Stimulated activated CD4-positive, alpha-beta T cell treated with anti-CD3 and anti-CD28 coated beads, TNF-alpha, amount 100 ng/mL, for 48 hours (primary cell): ENCODE measurements at regions not wholly inside any gene's neighbourhood (a gene's known extent, or its start where the extent isn't known, plus 50 kb on each side); places are given as distances from the start of the nearest gene placed in this dataset.

Experiments
- DNase-seq, 3 donors: peaks; one replicate each; pipeline ENCODE4 v3.0.0-alpha.2; 2020; ENCODE audit warnings: low read depth in 3 of 3

DNA sequence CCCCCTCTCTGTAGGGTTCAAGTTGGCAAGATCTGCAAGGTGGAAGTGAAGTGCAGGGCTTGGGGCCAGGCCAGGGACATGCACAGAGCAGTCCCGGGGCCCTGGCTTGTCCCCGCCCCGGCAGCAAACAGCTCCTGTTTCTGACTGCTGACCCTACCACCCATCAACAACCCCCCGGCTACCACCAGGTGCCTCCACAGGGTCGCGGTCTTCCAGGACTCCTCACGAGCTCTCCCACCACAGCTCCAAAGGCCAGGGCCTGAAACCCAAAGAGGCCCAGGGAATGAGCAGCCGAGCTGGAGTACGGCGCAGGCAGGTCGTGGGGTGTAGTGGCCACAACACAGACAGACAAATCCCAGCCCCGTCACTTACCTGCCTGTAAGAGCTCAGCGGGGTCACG is 121.3 kb upstream of the SMAD3 start:
- no peak for DNase-seq

DNA sequence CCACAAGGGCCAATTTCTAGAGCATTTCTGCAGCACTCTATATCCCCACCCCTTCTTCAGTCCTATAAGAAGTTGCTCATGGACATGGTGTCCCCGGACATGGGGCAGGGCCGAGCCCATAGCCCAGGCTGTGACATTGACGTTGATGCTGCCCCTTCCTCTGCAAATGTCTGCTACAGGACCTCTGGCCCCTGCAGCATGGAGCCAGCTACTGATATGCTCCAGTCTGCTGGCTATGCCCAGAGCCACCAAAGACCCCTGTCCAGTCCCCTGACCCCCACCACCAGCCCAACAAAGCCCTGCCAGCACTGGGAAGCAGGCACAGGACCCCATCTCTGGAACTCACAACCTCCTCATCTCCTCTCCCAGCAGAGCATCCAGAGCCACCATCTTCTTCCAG is 120.1 kb upstream of the SMAD3 start:
- DNase-seq, result no peak

DNA sequence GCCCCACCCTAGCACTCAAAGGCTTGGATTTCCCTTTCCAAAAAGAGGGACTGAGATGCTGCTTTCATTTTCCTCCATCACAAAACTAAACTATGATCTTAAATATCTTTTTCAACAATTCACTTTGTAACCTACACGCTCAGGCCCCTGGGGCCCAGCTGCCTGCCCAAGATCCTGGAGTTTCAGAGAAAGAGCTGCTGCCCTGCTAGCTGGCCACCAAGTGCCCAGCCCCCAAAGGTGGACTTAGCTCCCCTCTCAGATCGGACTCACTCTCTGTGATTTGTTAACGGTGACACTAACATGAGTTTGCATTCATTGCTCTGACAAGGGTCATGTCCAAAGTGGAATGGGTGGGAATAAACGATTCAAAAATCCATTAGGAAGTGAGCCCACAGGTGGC is 119.6 kb upstream of the SMAD3 start:
- no peak for DNase-seq

DNA sequence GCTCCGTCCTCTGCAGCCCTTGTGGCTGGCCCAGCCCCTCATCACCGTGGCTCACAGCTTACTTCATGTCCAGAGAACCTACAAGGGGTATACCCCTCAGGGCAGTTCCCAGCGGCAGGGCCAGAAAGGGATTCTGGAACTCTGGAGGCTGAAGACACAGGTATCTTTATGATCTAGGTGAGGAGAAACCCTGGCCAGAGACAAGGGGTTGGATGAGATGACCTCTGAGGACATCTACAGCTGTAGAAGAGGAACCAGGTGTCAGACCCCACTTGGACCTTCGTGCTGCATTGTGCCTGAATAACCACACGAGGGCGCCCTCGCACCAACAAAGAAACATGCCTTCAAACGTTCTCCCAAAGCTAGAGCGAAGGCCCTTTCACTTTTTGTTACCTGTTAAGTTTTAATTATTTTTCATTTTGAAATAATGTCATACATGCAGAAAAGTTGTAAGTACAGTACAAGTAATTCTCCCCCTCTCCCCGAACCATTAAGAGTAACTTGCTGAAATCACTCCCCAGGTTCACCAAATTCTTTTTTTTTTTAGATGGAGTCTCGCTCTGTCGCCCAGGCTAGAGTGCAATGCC is 118.7 kb upstream of the SMAD3 start:
- peak; percentile 54 to 62 (median 56) for DNase-seq

DNA sequence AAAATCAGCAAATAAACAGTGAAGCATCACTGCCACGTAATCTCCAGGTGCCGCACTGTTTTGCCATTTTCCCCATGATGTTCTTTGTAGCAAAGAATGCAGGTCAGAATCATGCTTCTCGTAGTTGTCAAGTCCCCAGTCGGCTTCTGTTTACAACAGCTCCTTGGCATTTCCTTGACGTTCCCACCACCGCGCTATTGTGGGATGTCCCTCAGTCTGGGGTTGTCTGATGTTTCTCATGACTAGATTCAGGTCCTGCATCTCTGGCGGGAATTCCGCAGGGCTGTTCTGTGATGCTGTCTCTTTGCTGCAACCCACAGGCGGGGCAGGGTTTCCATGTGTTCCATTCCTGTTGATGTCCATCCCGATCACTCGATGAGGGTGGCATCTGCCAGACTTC is 117.9 kb upstream of the SMAD3 start:
- DNase-seq, result no peak

DNA sequence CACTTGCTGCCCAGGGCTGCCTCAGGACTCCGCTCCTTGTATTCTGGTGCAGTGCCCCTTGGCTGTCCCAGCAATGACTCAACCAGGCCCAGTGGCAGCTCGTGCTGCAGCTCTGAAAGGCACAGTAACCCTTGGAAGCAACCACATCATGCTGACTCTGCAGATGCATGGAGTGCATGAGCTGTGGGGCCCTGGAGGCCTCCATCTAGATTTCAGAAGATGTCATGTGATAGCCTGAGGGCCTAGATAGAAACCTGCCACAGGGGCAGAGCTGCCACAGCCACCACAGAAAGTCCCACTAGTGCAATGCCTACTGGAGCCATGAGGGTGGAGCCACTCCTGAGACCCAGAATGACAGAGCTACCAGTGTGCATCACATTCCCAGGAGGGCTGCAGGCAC is 117.1 kb upstream of the SMAD3 start:
- no peak for DNase-seq

DNA sequence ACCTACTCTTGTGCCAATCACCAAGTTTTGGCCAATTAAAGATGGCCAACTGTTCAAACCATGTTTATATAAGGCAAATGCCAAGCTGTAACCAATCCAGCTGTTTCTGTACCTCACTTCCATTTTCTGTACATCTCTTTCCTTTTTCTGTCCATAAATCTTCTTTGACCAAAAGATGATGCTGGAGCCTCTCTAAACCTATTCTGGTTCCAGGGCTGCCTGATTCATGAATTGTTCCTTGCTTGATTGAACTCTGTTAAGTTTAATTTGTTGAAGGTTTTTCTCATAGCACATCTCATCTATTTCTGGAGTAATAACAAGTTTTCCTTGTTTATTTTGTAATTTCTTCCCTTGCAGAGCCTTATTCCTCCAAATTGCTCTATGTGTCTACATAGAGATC is 115.3 kb upstream of the SMAD3 start:
- DNase-seq, result no peak

DNA sequence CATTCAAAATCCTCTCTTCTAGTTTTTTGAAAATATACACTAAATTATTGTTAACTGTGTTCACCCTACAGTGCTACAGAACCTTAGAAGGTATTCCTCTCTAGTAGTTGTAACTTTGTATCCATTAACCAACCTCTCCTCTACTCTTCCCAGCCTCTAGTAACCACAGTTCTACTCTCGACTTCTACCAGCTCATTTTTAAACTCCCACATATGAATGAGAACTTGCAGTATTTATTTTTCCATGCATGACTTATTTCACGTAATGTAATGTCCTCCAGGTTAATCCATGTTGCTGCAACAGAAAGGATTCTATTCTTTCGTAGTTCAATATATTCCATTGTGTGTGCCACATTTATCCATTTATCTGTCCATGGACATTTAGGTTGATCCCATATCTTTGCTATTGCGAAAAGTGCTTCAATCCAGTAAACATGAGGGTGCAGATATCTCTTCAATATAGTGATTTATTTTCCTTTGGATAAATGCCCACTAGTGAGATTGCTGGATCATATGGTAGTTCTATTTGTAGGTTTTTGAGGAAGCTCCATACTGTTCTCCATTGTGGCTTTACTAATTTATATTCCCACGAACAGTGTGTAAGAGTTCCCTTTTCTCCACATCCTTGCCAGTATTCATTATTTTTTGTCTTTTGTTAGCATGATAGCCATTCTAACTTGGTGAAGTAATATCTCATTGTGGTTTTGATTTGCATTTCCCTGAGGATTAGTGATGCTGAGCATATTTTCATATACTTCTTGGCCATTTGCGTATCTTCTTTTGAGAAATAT is 113.7 kb upstream of the SMAD3 start:
- DNase-seq, result no peak

DNA sequence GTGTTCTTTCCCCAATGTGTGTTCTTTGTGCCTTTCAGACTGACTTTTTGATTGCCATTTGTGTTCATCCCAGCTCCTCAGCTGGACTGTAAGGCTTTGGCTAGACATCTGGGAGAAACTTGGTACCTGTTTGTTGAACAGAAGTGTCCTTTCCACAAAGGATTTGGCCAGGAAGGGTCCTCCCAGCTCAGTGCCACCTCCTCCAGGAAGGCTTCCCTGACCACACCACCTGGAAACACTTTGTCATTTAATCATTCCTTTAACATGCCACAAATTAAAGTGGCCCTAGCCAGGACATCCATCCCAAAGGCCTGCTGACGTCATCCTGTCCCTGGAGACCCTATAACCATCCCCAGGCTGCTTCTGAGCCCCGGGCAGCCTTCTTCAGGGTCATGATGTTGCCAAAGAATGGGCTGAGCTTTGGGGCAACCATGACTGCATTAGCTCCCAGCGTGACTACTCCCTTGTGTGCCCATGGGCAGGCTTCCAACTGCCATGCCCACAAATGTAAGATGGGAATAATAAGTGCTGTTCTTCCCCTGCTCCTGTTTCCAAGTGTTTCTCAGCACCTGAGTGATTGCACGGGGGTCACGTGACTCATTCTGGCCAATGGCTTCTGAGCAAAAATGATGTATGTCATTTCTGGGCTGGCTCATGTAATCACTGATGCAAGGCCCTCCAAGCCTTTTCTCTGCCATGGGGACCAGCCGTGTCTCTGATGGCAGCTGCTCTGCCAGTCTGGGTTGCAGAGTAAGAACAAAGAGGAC is 112.5 kb upstream of the SMAD3 start:
- no peak for DNase-seq

DNA sequence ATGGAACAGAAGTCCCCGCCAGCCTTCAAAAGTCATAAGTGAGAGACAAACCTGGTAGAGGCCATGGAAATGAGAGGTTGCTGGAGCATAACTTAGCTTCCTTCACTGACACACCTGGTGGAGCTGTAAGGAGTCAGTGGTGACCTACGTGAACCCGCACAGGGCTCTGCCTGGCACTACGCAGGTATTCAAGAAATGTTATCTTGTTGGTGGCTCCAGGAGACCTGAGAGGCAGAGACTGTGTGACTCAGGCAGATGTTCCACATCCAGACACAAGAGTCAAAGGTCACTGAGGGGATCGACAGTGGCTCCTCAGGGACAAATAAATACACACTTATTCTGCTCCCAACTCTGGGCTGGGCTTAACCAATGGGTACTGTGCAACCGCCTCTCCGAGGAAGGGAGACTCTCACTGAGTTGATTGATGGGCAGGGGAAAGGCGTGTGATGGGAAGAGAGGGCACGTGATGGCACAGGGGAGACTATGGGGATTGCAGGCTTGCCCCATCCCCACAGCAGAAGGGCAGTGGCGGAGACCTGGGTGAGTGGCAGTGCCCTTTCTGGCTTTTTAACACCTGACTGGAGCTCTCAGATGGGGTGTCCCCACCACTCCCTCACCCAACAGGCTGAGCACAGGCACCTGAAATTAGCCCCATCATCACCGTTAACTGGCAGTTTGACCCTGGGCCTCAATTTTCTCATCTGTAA is 111.7 kb upstream of the SMAD3 start:
- no peak for DNase-seq

DNA sequence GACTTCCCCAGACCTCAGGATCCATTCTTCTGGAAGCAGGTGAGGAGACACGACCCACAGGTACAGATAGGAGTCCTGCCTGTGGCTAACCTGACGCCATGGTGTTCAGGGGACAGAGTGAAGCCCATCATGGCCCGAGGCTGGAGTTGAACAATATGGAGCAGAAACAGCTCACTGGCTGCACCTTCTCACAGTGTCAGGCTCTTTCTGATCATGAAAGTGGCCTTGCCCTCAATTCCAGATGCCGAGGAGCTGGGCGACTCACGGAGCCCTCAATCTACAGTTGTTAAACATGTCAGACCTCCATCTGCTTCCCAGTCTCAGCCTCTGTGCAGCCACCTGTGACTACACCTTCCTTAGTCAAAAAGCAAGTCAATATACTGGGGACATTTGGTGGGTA is 110.8 kb upstream of the SMAD3 start:
- DNase-seq, result no peak

DNA sequence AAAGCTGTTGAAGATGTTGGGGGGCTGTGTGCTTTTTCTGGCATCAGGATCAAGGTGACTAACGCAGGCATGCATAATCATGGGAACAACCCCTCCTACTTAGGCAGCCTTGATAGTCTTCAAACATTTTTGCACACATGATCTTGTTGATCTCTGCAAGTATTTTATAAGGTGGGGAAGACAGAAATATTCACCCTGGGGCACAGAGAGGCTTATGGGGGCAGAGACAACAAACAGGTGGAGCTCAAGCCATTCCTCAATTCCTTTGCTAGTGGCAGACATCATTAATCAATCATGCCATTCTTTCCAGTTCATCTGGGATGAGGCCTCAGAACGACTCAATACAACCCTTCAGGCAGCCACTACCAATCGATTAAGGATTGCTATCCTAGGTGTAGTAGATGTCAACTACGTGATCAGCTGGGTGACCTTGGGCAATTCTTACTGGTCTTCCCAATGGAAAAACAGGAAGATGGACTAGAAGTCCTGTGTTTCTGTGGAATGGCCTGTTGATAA is 110.3 kb upstream of the SMAD3 start:
- DNase-seq, result no peak

DNA sequence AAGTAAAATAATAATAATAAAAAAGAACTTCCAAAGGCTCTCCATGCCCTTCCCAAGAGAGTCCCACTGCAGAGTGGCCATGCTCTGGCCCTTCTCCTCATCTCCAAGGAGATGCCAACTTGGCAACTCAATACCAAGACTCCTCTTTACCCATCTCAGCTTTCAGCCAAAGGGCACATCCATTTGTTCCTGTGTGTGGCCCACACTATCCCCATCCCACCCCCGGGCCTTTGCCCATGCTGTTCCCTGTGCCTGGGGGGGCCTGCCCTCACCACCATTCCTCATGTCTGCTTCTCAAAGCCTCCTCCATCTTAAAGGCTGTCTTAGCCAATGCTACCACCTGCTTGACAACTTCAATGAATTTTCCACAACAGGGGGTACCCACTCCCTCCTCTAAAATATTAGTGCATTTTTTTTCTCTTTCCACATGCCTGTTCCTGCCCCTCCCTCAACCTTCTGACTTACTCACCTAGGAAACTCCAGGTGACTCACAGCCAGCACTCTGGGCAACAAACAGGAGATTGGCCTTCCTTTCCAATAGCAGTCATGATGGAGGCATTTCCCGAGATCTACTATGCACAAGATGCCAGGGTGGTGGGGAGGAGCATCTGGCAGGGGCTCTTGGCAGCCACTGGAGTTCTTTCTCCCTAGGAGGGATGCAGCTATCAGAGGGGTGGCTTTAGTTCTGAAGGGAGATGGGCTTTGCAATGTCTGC is 109.4 kb upstream of the SMAD3 start:
- DNase-seq, result no peak

DNA sequence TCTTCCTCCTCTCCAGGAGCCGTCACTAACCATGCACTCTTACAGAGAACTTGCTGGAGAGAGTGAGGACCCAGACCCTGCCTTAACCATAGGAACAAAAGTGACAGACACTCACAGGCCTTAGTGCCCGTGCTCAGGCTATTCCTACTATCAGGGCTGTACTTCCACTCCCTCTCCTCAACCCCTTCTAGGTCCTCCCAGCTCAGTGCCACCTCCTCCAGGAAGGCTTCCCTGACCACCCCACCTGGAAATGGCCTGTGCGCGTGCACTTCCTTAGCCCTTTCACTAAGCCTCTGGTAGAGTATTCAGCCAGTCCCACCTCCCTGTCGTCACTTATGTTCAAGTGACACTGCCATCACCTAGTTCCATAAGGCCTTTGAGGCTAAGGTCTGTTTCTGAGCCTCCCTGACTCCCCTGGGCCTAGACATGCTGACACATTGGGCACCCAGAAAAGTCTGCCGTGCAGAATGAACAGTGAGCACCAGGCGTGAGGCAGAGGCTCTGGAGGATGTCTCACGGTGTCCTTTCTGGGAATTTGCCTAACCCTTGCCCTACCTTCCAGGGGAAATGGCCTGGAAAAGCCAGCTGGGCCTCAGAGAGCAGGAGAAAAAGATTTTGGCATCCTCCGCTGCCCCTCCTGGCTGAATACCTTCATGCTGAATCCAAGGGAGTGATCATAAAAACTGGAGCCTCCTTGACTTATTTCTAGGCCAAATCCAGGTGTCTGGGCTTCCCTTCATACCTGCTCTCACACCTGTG is 108.6 kb upstream of the SMAD3 start:
- no peak for DNase-seq

DNA sequence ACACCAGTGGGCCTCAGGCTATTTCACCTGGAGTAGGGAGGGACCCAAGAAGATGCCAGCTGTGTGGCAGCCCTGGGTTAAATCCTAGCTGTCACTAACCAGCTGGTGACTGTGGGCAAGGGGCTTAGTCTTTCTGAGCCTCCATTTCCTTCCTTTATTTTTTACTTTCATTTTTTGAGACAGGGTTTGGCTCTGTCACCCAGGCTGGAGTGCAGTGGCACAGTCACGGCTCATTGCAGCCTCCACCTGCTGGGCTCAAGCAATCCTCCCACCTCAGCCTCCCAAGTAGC is 108.0 kb upstream of the SMAD3 start:
- no peak for DNase-seq

DNA sequence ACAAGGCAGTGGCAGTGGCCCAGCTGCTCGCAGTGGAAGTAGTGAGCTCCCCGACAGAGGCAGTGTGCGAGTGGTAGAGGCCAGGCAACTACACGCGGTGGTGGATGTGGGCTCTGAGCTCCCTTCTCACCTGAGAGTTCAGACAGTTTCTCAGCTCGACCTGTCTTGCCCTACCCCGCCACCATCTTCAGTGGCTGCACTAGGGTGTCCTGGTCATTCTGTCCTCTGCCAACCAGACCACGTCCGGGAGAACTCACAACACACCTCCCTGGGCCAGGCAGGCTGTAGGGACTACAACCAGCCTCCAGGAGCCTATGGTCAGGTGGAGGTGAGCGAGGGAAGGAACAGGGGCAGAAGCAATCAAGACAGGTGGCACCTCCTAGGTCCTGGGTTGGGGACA is 106.3 kb upstream of the SMAD3 start:
- no peak for DNase-seq

DNA sequence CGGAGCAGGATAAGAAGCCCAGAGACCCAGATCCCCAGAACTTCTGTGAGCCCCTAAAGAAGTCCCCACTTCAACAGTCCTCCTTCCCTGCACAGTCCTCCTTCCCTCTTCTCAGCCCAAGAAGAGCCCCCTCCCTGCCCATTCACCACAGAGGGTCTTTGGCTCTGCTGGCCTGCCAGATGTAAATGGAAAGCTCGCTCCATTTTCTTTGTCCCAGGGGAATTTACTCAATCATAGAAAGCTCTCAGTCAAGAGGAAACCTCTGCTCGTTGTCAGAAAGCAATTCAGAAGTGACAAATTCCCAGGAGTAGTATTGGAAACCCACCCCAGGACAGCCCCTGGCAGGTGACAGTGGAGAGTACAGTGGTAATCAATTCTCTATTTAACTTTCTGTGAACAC is 105.5 kb upstream of the SMAD3 start:
- DNase-seq, result no peak

DNA sequence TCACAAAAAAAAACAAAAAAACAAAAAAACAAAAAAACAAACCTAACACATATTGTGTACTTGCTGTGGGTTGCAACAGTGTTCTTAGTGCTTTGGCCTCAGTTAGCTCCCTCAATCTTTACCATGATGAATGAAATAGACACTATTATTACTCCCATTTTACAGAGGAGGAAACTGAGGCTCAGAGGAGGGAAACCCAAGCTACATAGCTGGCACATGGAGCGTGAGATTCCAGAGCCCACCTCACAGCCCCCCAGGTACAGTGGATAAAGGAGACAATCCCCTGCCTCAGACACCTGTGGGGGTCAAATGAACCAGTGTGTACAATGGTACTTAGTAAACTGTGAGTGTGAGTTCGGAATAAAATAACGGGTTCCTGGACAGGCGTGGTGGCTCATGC is 104.9 kb upstream of the SMAD3 start:
- no peak for DNase-seq

DNA sequence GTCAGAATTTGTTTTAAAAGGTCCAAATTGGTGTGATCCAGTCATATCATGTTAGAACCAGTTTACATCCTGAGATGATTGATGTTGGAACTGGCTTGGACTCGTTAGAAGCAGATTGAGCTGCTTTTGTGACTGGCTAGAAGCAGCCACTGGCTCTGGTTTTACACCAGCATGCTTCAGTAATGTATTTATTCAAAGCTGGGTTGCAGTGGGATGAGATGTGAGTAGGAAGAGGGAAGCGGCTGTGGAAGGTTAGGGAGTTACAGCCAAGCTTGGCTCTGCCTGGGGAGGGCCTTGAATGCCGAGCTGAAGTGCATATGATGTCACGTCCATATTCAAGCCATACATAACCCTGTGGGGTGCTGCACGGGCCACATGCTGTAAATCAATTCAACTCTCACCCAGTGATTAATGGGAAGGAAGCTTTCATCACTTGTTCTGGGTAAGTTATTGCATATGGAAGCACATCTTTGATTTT is 104.0 kb upstream of the SMAD3 start:
- no peak for DNase-seq

DNA sequence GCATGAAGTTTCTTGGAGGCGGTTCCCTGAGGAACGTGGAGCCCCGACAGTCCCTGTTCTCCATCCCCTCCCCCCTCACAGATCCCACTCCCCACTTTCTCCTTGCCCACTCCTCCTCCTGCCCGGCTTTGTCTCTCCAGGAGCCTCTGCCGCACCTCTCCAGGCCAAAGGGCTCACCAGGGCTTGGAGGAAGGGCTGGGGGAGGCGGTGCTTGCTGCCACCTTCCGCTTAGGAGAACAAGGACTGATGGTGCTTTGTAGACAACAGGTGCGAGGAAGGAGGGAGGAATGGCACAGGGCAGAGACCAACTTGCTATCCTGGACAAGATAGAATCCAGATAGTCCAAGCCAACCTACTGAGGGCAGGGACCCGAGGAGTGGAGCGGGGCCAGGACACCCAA is 103.5 kb upstream of the SMAD3 start:
- no peak for DNase-seq

DNA sequence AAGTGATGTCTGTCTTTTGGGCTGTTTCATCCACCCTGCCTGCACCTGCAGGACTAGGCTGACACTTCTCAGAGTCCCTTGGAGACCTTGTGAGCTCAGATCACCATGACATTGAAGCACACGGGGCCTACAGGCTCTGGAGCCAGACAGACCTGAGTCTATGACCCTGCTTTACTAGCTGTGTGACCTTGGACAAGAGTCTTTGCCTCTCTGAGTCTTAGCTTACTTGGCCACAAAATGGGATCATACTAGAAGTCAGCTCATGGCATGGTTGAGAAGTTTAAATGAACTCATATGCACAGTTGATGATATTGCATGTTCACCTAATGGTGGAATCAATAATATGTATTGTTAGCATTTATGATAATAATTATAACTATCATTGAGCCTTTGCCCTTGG is 102.9 kb upstream of the SMAD3 start:
- no peak for DNase-seq
